ENCODE measurements at regions not wholly inside any gene's neighbourhood (a gene's known extent, or its start where the extent isn't known, plus 50 kb on each side); places are given as distances from the start of the nearest gene placed in this dataset.

GRCh38 chr12:17478908-17479673 is 610.9 kb downstream of the RERGL start:
- Histone ChIP-seq H3K9me3 (peaks cover 0 to 30% (median 0%) of the 10 kb centered on the region in 4 donors), H3K36me3 (no peaks in the 10 kb centered on the region), H3K27me3 (no peaks in the 10 kb centered on the region), H3K27ac (no peak overlapping the region), H3K4me3 (no peak overlapping the region), H3K4me1 (no peaks in the 10 kb centered on the region)
- TF ChIP-seq, protein P1, sequence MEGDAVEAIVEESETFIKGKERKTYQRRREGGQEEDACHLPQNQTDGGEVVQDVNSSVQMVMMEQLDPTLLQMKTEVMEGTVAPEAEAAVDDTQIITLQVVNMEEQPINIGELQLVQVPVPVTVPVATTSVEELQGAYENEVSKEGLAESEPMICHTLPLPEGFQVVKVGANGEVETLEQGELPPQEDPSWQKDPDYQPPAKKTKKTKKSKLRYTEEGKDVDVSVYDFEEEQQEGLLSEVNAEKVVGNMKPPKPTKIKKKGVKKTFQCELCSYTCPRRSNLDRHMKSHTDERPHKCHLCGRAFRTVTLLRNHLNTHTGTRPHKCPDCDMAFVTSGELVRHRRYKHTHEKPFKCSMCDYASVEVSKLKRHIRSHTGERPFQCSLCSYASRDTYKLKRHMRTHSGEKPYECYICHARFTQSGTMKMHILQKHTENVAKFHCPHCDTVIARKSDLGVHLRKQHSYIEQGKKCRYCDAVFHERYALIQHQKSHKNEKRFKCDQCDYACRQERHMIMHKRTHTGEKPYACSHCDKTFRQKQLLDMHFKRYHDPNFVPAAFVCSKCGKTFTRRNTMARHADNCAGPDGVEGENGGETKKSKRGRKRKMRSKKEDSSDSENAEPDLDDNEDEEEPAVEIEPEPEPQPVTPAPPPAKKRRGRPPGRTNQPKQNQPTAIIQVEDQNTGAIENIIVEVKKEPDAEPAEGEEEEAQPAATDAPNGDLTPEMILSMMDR (IDR thresholded peaks at IDR 0.05) = no peak
- TF ChIP-seq POLR2A (IDR thresholded peaks at IDR 0.05) (no peak), EP300 (IDR thresholded peaks at IDR 0.05) (no peak)
- 88 to 96% methylated on average over 6 to 7 of the region's 8 CpGs for WGBS, 2 donors
- no peak for DNase-seq (ENCODE audit: low spot score in 2 of 2)

GRCh38 chr12:17470460-17470859 is 619.5 kb downstream of the RERGL start:
- no peak overlapping the region for H3K27ac ChIP-seq
- WGBS, 2 donors = 91 to 92% methylated on average over 12 of the region's 12 CpGs

GRCh38 chr12:17459214-17459613 is 630.8 kb downstream of the RERGL start:
- no peak for DNase-seq (ENCODE audit: low spot score in 2 of 2)
- 70 to 79% methylated on average over 2 of the region's 2 CpGs for WGBS, 2 donors
- H3K4me3 ChIP-seq = no peak overlapping the region

More at GRCh38 chr12:17470460-17470859, 619.5 kb downstream of the RERGL start:
- Histone ChIP-seq H3K36me3 (no peaks in the 10 kb centered on the region), H3K9me3 (no peaks in the 10 kb centered on the region), H3K4me3 (no peak overlapping the region), H3K4me1 (no peaks in the 10 kb centered on the region), H3K27me3 (no peaks in the 10 kb centered on the region)
- DNase-seq (ENCODE audit: low spot score in 2 of 2) = no peak
- TF ChIP-seq EP300 (IDR thresholded peaks at IDR 0.05) (no peak), POLR2A (IDR thresholded peaks at IDR 0.05) (no peak)
- TF ChIP-seq, protein P1 (IDR thresholded peaks at IDR 0.05) = no peak

DNA sequence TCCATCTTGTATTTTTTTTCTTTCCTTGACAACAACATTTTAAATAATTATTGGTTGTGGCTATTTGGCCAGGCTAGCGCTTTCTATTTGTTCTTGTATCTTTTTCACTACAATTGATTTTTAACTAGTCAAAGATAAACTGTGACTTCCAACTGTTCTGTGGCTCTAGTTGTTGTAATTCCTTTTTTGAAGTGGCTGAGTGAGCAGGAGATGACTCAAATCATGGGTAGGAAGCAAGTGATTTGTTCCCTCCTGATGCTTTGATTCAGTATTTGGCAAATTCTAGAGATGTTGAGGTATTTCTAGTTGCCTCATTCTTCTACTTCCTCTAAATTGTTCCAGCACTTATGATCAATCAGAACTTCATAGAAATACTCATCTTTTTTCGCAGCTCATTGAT is 633.5 kb downstream of the RERGL start:
- WGBS, 2 donors = 83 to 86% methylated on average over 2 of the region's 2 CpGs
- no peak for DNase-seq (ENCODE audit: low spot score in 2 of 2)

More at GRCh38 chr12:17459214-17459613, 630.8 kb downstream of the RERGL start:
- Histone ChIP-seq H3K27me3 (no peaks in the 10 kb centered on the region), H3K36me3 (no peaks in the 10 kb centered on the region), H3K27ac (no peak overlapping the region), H3K4me1 (no peaks in the 10 kb centered on the region), H3K9me3 (no peaks in the 10 kb centered on the region)
- TF ChIP-seq, protein P1 (IDR thresholded peaks at IDR 0.05) = no peak
- no peak for TF ChIP-seq POLR2A (IDR thresholded peaks at IDR 0.05)
- no peak for TF ChIP-seq EP300 (IDR thresholded peaks at IDR 0.05)

DNA sequence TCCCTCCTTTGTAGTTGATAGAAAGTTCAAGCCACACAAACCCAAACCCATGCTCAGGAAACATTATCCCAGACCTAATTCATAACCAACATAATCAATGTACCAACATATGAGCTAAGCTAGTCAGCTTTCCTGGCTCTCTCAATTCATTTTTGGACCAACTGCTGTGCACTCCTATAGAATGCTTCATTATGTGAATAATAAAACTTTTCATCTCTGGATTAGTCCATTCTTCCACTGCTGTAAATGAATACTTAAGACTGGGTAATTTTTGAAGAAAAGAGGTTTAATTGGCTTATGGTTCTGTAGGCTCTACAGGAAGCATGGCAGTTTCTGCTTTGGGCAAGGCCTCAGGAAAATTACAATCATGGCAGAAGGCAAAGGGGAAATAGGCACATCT is 651.9 kb downstream of the RERGL start:
- no peaks in the 10 kb centered on the region for H3K36me3 ChIP-seq
- no peak for DNase-seq (ENCODE audit: low spot score in 2 of 2)
- no peaks in the 10 kb centered on the region for H3K27me3 ChIP-seq
- H3K27ac ChIP-seq = no peak overlapping the region
- no peak overlapping the region for H3K4me3 ChIP-seq
- peaks cover 0 to 15% (median 0%) of the 10 kb centered on the region in 4 donors for H3K9me3 ChIP-seq
- no peaks in the 10 kb centered on the region for H3K4me1 ChIP-seq
- TF ChIP-seq, protein P1 (IDR thresholded peaks at IDR 0.05) = no peak
- TF ChIP-seq EP300 (IDR thresholded peaks at IDR 0.05) (no peak), POLR2A (IDR thresholded peaks at IDR 0.05) (no peak)

More for the DNA sequence above, 633.5 kb downstream of the RERGL start:
- Histone ChIP-seq H3K4me1 (no peaks in the 10 kb centered on the region), H3K27ac (no peak overlapping the region), H3K4me3 (no peak overlapping the region), H3K27me3 (no peaks in the 10 kb centered on the region), H3K36me3 (no peaks in the 10 kb centered on the region), H3K9me3 (peaks cover 0 to 6% (median 0%) of the 10 kb centered on the region in 4 donors)
- TF ChIP-seq, protein P1 (IDR thresholded peaks at IDR 0.05) = no peak
- TF ChIP-seq POLR2A (IDR thresholded peaks at IDR 0.05) (no peak), EP300 (IDR thresholded peaks at IDR 0.05) (no peak)
